BE2C (cell line): ENCODE measurements at regions not wholly inside any gene's neighbourhood (a gene's known extent, or its start where the extent isn't known, plus 50 kb on each side); places are given as distances from the start of the nearest gene placed in this dataset.

ENCODE experiments used
- DNase-seq: peaks from one replicate; pipeline ENCODE4 v3.0.0-alpha.2; 2020
- H3K27me3 ChIP-seq: fragments of 250-450 bp; sonication (Bioruptor Pico); 2 replicates; pipeline ENCODE4 v1.5.1; 2020; ENCODE audit warnings: mild to moderate bottlenecking
- H3K36me3 ChIP-seq: fragments of 250-450 bp; sonication (Bioruptor Pico); 2 replicates; pipeline ENCODE4 v1.5.1; 2020; ENCODE audit warnings: mild to moderate bottlenecking
- H3K4me1 ChIP-seq: fragments of 250-450 bp; sonication (Bioruptor Pico); 2 replicates; pipeline ENCODE4 v1.5.1; 2020
- H3K4me3 ChIP-seq: 2 replicates; pipeline ENCODE4 v1.5.1; 2011; ENCODE audit warnings: low read depth, low read length
- H3K9me3 ChIP-seq: fragments of 250-450 bp; sonication (Bioruptor Pico); 2 replicates; pipeline ENCODE4 v1.5.1; 2020
- CTCF ChIP-seq: IDR thresholded peaks from 2 replicates; pipeline ENCODE4 v1.5.1; 2012; ENCODE audit warnings: mild to moderate bottlenecking, low read depth, low read length

GRCh38 chr15:70210528-70210927, 112.8 kb upstream of the TLE3 start:
- no peaks in the 10 kb centered on the region for H3K36me3 ChIP-seq
- no peaks in the 10 kb centered on the region for H3K9me3 ChIP-seq
- H3K4me1 ChIP-seq = peaks cover 10% of the 10 kb centered on the region
- no peak for DNase-seq
- no peak for TF ChIP-seq CTCF
- H3K27me3 ChIP-seq = no peaks in the 10 kb centered on the region
- H3K4me3 ChIP-seq = no peak overlapping the region

- no peaks in the 10 kb centered on the region for H3K9me3 ChIP-seq
- H3K4me3 ChIP-seq = no peak overlapping the region
- H3K36me3 ChIP-seq = no peaks in the 10 kb centered on the region
- no peak for TF ChIP-seq CTCF
- H3K4me1 ChIP-seq = peaks cover 15% of the 10 kb centered on the region
- no peaks in the 10 kb centered on the region for H3K27me3 ChIP-seq
- DNase-seq = no peak
Measured at GRCh38 chr15:70210076-70210475, 112.4 kb upstream of the TLE3 start.

- DNase-seq = no peak
- H3K36me3 ChIP-seq = no peaks in the 10 kb centered on the region
- TF ChIP-seq CTCF = no peak
Measured at GRCh38 chr15:70209499-70209898, 111.8 kb upstream of the TLE3 start.

GRCh38 chr15:70208332-70208731, 110.6 kb upstream of the TLE3 start:
- Histone ChIP-seq H3K4me1 (peaks cover 31% of the 10 kb centered on the region), H3K27me3 (no peaks in the 10 kb centered on the region), H3K9me3 (no peaks in the 10 kb centered on the region), H3K4me3 (no peak overlapping the region), H3K36me3 (no peaks in the 10 kb centered on the region)
- TF ChIP-seq CTCF = no peak
- DNase-seq = no peak

More at GRCh38 chr15:70209499-70209898, 111.8 kb upstream of the TLE3 start:
- peaks cover 21% of the 10 kb centered on the region for H3K4me1 ChIP-seq
- no peak overlapping the region for H3K4me3 ChIP-seq
- H3K9me3 ChIP-seq = no peaks in the 10 kb centered on the region
- no peaks in the 10 kb centered on the region for H3K27me3 ChIP-seq

GRCh38 chr15:70206668-70207067, 109.0 kb upstream of the TLE3 start:
- H3K4me1 ChIP-seq = peaks cover 28% of the 10 kb centered on the region
- H3K9me3 ChIP-seq = no peaks in the 10 kb centered on the region
- no peak for TF ChIP-seq CTCF
- no peaks in the 10 kb centered on the region for H3K27me3 ChIP-seq
- DNase-seq = no peak
- no peaks in the 10 kb centered on the region for H3K36me3 ChIP-seq
- no peak overlapping the region for H3K4me3 ChIP-seq

GRCh38 chr15:70204652-70205051, 106.9 kb upstream of the TLE3 start:
- Histone ChIP-seq H3K36me3 (no peaks in the 10 kb centered on the region), H3K4me1 (peaks cover 42% of the 10 kb centered on the region), H3K27me3 (no peaks in the 10 kb centered on the region), H3K4me3 (no peak overlapping the region), H3K9me3 (no peaks in the 10 kb centered on the region)
- DNase-seq = no peak
- no peak for TF ChIP-seq CTCF
